Prostate gland (tissue), 2 donors: ENCODE measurements at regions not wholly inside any gene's neighbourhood (a gene's known extent, or its start where the extent isn't known, plus 50 kb on each side); places are given as distances from the start of the nearest gene placed in this dataset.
"Not testable (repeated sequence)": the region's sequence is repeated elsewhere in the genome, so short reads cannot be mapped to it uniquely, and the experiment has no call there.

Experiments used
- DNase-seq: peaks from one replicate; pipeline ENCODE4 v3.0.0-alpha.2; 2019; ENCODE audit warnings: low spot score
- H3K27ac ChIP-seq, 2 donors: fragments of 200-600 bp; sonication (generic); 2 replicates each; pipeline ENCODE4 v1.5.1; 2017 to 2019
- H3K27me3 ChIP-seq: fragments of 200-600 bp; sonication (generic); replicated peaks from 2 replicates; pipeline ENCODE4 v1.5.1; 2019; ENCODE audit not compliant: insufficient read depth
- H3K36me3 ChIP-seq, 2 donors: fragments of 200-600 bp; sonication (generic); 1 replicate in 1 of 2; 2 replicates in 1 of 2; pipeline versions ENCODE4 v1.5.1 to v1.8.1; 2017 to 2019
- H3K4me1 ChIP-seq: fragments of 200-600 bp; sonication (generic); replicated peaks from 2 replicates; pipeline ENCODE4 v1.5.1; 2019
- H3K4me3 ChIP-seq, 2 donors: fragments of 200-600 bp; sonication (generic); 2 replicates each; pipeline ENCODE4 v1.5.1; 2017 to 2019
- H3K9me3 ChIP-seq: fragments of 200-600 bp; sonication (generic); 2 replicates; pipeline ENCODE4 v1.5.1; 2017
- WGBS: methylation state at CpG from one replicate; pipeline ENCODE4 v1.1.5; 2018; 5-methylcytosine and 5-hydroxymethylcytosine counted together
- intact Hi-C: fragments of 100-400 bp; cut with DNase I; formaldehyde crosslinking; loops from one replicate; pipeline ENCODE4 v1.14.2; 2022

GRCh38 chr1:120274438-120274837 lies 98.1 kb upstream of the SEC22B start:
- WGBS = no CpG with 5 or more reads among the region's 3 CpGs
- DNase-seq, intact Hi-C loops: not testable (repeated sequence)

GRCh38 chr1:120273363-120273762 lies 97.0 kb upstream of the SEC22B start:
- H3K4me1 ChIP-seq, H3K27me3 ChIP-seq, H3K36me3 ChIP-seq, H3K9me3 ChIP-seq, DNase-seq, intact Hi-C loops, H3K27ac ChIP-seq, H3K4me3 ChIP-seq: not testable (repeated sequence)
- 92% methylated on average over 2 of the region's 4 CpGs for WGBS

More at GRCh38 chr1:120274438-120274837, 98.1 kb upstream of the SEC22B start:
- H3K36me3 ChIP-seq, H3K27me3 ChIP-seq, H3K9me3 ChIP-seq, H3K27ac ChIP-seq, H3K4me1 ChIP-seq, H3K4me3 ChIP-seq: not testable (repeated sequence)

GRCh38 chr1:120272242-120272641 lies 95.9 kb upstream of the SEC22B start:
- intact Hi-C loops, H3K4me1 ChIP-seq, H3K9me3 ChIP-seq, H3K36me3 ChIP-seq, H3K4me3 ChIP-seq, H3K27ac ChIP-seq, DNase-seq, H3K27me3 ChIP-seq: not testable (repeated sequence)
- WGBS = no CpG with 5 or more reads among the region's 3 CpGs

- H3K4me3 ChIP-seq, intact Hi-C loops, H3K27me3 ChIP-seq, H3K27ac ChIP-seq, H3K36me3 ChIP-seq, H3K4me1 ChIP-seq, H3K9me3 ChIP-seq, DNase-seq: not testable (repeated sequence)
- no CpG with 5 or more reads among the region's 5 CpGs for WGBS
These were observed 95.4 kb upstream of the SEC22B start for GRCh38 chr1:120271561-120272221.

- H3K4me3 ChIP-seq, H3K36me3 ChIP-seq, H3K27me3 ChIP-seq, H3K27ac ChIP-seq, DNase-seq, intact Hi-C loops, H3K9me3 ChIP-seq, H3K4me1 ChIP-seq: not testable (repeated sequence)
- no CpG with 5 or more reads among the region's 1 CpG for WGBS
These were observed 91.7 kb upstream of the SEC22B start for GRCh38 chr1:120267894-120268551.

- DNase-seq, H3K4me1 ChIP-seq, H3K36me3 ChIP-seq, H3K27me3 ChIP-seq, H3K4me3 ChIP-seq, H3K9me3 ChIP-seq, H3K27ac ChIP-seq, intact Hi-C loops: not testable (repeated sequence)
- WGBS = no CpG with 5 or more reads among the region's 6 CpGs
These were observed 88.2 kb upstream of the SEC22B start for GRCh38 chr1:120264564-120264963.

- H3K36me3 ChIP-seq, H3K9me3 ChIP-seq, H3K27ac ChIP-seq, DNase-seq, H3K4me3 ChIP-seq, H3K4me1 ChIP-seq, intact Hi-C loops, H3K27me3 ChIP-seq: not testable (repeated sequence)
- no CpG with 5 or more reads among the region's 4 CpGs for WGBS
These were observed 86.8 kb upstream of the SEC22B start for GRCh38 chr1:120262791-120263751.

- intact Hi-C loops, H3K4me3 ChIP-seq, H3K27ac ChIP-seq, DNase-seq, H3K36me3 ChIP-seq, H3K27me3 ChIP-seq, H3K9me3 ChIP-seq, H3K4me1 ChIP-seq: not testable (repeated sequence)
- WGBS = no CpG with 5 or more reads among the region's 2 CpGs
These were observed 81.4 kb upstream of the SEC22B start for GRCh38 chr1:120257778-120258105.

- H3K27me3 ChIP-seq, H3K36me3 ChIP-seq, H3K4me1 ChIP-seq, H3K9me3 ChIP-seq, H3K4me3 ChIP-seq, H3K27ac ChIP-seq, DNase-seq, intact Hi-C loops: not testable (repeated sequence)
- no CpG with 5 or more reads among the region's 6 CpGs for WGBS
These were observed 80.9 kb upstream of the SEC22B start for GRCh38 chr1:120257064-120257777.

- no CpG with 5 or more reads among the region's 2 CpGs for WGBS
- H3K27ac ChIP-seq, H3K27me3 ChIP-seq, H3K9me3 ChIP-seq, H3K36me3 ChIP-seq, intact Hi-C loops, H3K4me3 ChIP-seq, H3K4me1 ChIP-seq, DNase-seq: not testable (repeated sequence)
These were observed 74.4 kb upstream of the SEC22B start for GRCh38 chr1:120250756-120251155.

GRCh38 chr1:120248726-120249427 lies 72.6 kb upstream of the SEC22B start:
- WGBS = no CpG with 5 or more reads among the region's 7 CpGs
- intact Hi-C loops = not testable (repeated sequence)

More at GRCh38 chr1:120248726-120249427, 72.6 kb upstream of the SEC22B start:
- not testable (repeated sequence) for DNase-seq, H3K4me1 ChIP-seq, H3K4me3 ChIP-seq, H3K27me3 ChIP-seq, H3K36me3 ChIP-seq, H3K9me3 ChIP-seq, H3K27ac ChIP-seq
